GM20000 (cell line): ENCODE measurements at regions not wholly inside any gene's neighbourhood (a gene's known extent, or its start where the extent isn't known, plus 50 kb on each side); places are given as distances from the start of the nearest gene placed in this dataset.

Experiments
- DNase-seq: peaks from one replicate; pipeline ENCODE4 v3.0.0; 2012; ENCODE audit warnings: low spot score
- CTCF ChIP-seq: IDR thresholded peaks from 2 replicates; pipeline ENCODE4 v1.5.1; 2012; ENCODE audit warnings: mild to moderate bottlenecking, control low read depth; ENCODE audit errors: extremely low read depth, missing control alignments

DNA sequence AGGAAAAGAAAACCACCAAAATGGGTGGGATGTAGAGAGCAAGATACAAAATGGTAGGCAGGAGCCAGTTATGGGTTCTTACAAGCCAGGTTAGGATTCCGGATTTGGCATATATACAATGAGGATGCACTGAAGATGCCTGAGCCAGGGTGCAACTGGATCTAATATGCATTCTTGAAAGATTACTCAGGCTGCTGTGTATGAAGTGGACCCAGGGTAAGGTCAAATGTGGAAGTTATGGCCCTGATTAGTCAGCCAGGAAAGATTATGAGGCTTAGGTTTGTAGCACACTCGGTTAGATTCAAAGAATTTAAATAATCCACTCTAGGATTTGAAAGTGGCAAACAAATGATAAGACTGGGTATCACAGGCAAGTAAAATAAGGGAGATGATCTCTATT, 1750.7 kb upstream of the FLRT2 start:
- no peak for DNase-seq
- no peak for TF ChIP-seq CTCF

- no peak for DNase-seq
- no peak for TF ChIP-seq CTCF
These were observed 1749.6 kb upstream of the FLRT2 start for GRCh38 chr14:83780321-83780720.

GRCh38 chr14:83798421-83798820, 1731.5 kb upstream of the FLRT2 start:
- TF ChIP-seq CTCF: no peak
- DNase-seq: no peak

- no peak for DNase-seq
- no peak for TF ChIP-seq CTCF
These were observed 1730.7 kb upstream of the FLRT2 start for GRCh38 chr14:83799233-83799632.

- TF ChIP-seq CTCF: no peak
- no peak for DNase-seq
These were observed 1715.0 kb upstream of the FLRT2 start for GRCh38 chr14:83814896-83815295.

DNA sequence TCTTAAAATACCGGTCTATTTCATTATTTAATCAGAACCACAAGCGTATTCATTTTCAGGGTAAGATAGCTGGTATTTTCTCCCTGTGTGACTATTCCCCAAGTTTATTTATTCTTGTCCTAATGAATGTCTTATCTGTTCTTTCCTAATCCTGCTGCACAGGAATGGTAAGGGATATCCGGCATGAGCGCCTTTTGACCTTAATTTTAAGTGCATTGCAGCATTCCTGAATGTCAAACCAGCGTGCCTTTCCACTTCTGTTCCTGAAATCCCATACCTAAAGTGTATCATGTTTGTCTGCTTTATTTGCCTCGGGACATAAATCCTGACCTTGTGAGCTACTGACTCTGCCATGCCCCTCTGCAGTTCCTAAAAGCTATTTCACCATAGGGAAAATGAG, 1713.2 kb upstream of the FLRT2 start:
- TF ChIP-seq CTCF: no peak
- no peak for DNase-seq

DNA sequence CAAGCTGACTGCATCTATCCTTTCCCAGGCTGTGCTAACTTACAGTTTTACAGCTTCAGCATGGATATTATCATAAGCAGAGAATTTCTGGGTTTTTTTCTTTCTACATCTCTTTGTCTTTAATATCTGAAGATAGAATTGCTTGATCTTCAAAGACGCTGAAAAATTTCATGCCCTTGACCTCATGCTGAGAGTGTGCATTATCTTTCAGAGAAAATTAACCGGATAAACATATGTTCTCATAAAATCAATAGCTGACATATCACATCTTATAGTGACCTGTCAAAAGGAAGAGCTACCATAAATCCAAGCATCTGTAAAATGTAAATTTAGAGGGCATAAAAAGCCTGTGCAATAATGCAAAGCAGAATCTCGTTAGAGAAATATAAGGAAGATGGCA, 1704.1 kb upstream of the FLRT2 start:
- DNase-seq: no peak

More for the DNA sequence above, 1704.1 kb upstream of the FLRT2 start:
- no peak for TF ChIP-seq CTCF
